AG04449 (cell line): ENCODE measurements at regions not wholly inside any gene's neighbourhood (a gene's known extent, or its start where the extent isn't known, plus 50 kb on each side); places are given as distances from the start of the nearest gene placed in this dataset.

ENCODE experiments used
- CTCF ChIA-PET: fragments of 350-600 bp; formaldehyde crosslinking; extraction: SDS; loops from one replicate; lab custom pipeline; 2021; ENCODE audit warnings: antibody characterized with exemption; lab: Yijun Ruan, JAX
- POLR2A ChIA-PET: fragments of 400-600, 350-600 bp; formaldehyde crosslinking; extraction: SDS; loops from one replicate; lab custom pipeline; 2020; ENCODE audit warnings: antibody characterized with exemption, inconsistent platforms; lab: Yijun Ruan, JAX
- DNase-seq: peaks from one replicate; pipeline ENCODE4 v3.0.0-alpha.2; 2010; ENCODE audit warnings: low read depth, low spot score
- H3K4me3 ChIP-seq: 2 replicates; pipeline ENCODE4 v1.5.1; 2011; ENCODE audit warnings: low read depth, mild to moderate bottlenecking, control low read depth, low read length
- TF ChIP-seq, protein P1 (sequence below): IDR thresholded peaks from one replicate; pipeline ENCODE4 v1.5.1; 2011; ENCODE audit warnings: mild to moderate bottlenecking, moderate library complexity, low read length, control low read depth, inconsistent platforms; ENCODE audit not compliant: insufficient read depth; ENCODE audit errors: missing control alignments

DNA sequence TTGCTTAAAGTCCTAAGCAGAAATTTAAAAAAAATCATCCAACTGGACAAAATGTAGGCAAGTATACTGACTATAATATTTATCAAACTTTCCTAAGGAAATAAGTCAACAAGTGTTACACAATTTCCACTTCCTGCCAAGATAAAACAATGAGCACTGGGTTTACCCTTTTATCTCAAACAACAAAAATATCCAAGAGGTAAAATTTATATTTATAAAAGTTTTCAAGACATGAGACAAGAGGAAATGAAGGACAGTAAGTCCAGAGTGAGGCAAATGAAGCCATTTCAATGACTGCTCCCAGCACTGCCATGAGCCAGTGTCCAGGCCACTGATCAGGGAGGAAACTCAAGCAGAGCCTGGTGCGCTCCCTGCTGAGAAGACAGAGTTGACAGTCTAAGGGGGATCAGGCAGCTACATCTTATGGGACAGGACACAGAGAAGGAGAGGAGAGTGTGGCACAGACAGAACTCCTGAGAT, 439.4 kb downstream of the RAP2B start:
- ChIA-PET CTCF (no interaction called here), POLR2A (no interaction called here)
- H3K4me3 ChIP-seq, result no peak overlapping the region
- TF ChIP-seq, protein P1, sequence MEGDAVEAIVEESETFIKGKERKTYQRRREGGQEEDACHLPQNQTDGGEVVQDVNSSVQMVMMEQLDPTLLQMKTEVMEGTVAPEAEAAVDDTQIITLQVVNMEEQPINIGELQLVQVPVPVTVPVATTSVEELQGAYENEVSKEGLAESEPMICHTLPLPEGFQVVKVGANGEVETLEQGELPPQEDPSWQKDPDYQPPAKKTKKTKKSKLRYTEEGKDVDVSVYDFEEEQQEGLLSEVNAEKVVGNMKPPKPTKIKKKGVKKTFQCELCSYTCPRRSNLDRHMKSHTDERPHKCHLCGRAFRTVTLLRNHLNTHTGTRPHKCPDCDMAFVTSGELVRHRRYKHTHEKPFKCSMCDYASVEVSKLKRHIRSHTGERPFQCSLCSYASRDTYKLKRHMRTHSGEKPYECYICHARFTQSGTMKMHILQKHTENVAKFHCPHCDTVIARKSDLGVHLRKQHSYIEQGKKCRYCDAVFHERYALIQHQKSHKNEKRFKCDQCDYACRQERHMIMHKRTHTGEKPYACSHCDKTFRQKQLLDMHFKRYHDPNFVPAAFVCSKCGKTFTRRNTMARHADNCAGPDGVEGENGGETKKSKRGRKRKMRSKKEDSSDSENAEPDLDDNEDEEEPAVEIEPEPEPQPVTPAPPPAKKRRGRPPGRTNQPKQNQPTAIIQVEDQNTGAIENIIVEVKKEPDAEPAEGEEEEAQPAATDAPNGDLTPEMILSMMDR, result no peak
- no peak for DNase-seq

DNA sequence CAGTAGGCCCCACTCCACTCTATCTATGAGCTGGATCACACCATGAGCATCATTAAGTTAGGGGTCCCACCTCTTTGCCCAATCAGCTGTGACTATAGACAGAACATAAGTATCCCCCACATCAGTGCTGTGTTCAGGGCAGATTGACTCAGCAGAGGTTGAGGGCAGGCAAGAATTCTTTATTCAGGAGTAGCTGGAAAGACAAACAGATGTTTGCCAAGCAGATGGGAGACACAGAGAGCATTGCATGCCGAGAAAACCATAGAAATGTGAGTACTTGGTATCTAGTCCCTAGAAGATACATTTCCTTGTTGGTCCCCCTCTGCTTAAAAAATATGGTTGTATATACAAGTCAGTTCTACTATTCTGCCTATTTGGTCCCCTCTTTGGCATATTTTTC, 440.8 kb downstream of the RAP2B start:
- POLR2A ChIA-PET, result no interaction called here
- TF ChIP-seq, protein P1, result no peak
- H3K4me3 ChIP-seq, result no peak overlapping the region
- CTCF ChIA-PET, result no interaction called here
- no peak for DNase-seq

DNA sequence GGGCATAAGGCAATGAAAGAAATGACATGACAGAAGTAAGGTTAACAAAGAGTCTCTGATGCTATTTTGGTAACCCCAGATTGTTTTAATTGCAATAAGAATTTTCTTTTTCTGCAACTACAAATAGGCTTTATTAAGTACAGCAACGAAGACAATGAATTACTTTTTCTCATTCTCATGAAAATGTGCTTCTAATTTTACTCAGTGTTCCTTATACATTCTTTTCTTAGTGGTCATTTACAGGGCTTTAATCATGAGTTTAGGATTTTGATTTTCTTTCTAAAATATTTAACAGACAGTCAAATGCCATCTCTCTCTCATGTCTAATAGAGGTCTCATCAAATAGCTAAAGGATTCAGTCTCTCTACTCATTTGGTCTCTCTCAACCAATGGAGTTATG, 452.1 kb downstream of the RAP2B start:
- TF ChIP-seq, protein P1, result no peak
- CTCF ChIA-PET, result interaction anchor here (0.9 to 1.6 kb wide), 4 partner anchors 14 to 570 kb away, joined by 3 to 4 read pairs (median 3); no protein-coding TSS in a partner anchor
- POLR2A ChIA-PET, result interaction anchor here (1.3 kb wide), 1 partner anchor 453 kb away, joined by 3 read pairs; no protein-coding TSS in a partner anchor
- no peak overlapping the region for H3K4me3 ChIP-seq
- DNase-seq, result no peak

DNA sequence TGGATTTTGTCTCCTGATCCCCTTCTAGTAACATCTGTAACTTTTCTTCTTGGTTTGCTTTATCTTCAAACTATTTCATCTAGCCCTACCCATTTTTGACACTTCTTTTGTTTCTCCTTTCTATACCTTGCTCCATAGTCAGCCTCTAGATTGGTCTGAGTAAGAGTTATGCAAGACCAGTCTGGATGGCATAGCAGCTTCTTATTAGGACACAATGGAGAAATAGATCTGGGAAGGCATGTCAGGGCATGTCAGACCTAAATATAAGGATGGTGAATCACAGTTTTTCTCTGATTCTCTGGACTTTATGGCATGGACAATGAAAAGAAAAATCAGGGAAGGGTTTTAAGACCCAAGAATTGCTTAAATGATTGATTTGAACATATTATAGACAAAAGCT, 452.5 kb downstream of the RAP2B start:
- POLR2A ChIA-PET, result interaction anchor here (1.3 kb wide), 1 partner anchor 453 kb away, joined by 3 read pairs; no protein-coding TSS in a partner anchor

DNA sequence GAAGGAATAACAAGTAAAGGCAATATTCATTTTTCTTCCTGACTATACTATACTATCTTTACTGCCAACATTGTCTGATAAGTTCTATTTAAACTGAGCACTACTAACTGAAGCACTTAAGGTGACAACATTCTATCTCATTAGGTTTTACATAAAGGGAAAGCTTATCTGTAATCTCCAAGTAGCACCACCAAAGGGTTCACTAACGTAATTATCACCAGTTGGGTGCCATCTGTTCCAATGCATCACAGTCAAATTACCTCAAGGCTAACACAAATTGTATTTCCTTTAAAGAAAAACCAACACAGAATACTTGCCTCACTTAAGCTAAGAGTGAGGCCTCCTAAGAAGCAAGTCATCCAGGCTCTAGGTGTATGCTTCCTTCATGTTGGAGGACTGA, 453.8 kb downstream of the RAP2B start:
- ChIA-PET CTCF (no interaction called here), POLR2A (no interaction called here)
- TF ChIP-seq, protein P1, result no peak
- H3K4me3 ChIP-seq, result no peak overlapping the region
- no peak for DNase-seq

More for the DNA sequence above, 452.5 kb downstream of the RAP2B start:
- CTCF ChIA-PET, result interaction anchor here (0.9 to 1.6 kb wide), 4 partner anchors 10 to 571 kb away, joined by 3 to 4 read pairs (median 3); no protein-coding TSS in a partner anchor
- H3K4me3 ChIP-seq, result no peak overlapping the region
- TF ChIP-seq, protein P1, result no peak
- DNase-seq, result peak; percentile 69

DNA sequence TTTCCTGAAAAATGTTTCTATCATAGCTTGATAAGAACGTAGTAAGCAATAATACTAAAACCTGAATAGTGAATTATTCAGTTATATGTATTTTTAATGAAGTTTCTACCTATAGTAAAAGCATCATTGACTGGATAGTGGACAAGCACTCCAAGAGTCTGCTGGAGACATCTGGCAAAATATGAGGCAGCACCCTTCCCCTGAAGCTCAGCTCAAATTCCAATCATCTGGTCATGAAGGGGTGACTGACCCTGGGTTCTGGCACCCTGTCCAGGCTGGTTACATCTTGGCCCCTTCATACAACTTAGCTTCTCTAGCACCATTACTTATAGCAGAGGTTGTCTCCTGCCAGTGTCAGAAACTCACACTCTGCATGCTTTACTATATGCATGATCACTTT, 455.4 kb downstream of the RAP2B start:
- DNase-seq, result no peak
- ChIA-PET CTCF (no interaction called here), POLR2A (no interaction called here)
- no peak overlapping the region for H3K4me3 ChIP-seq
- TF ChIP-seq, protein P1, result no peak
